Keratinocyte (primary cell): ENCODE measurements at regions not wholly inside any gene's neighbourhood (a gene's known extent, or its start where the extent isn't known, plus 50 kb on each side); places are given as distances from the start of the nearest gene placed in this dataset.

ENCODE experiments used
- CTCF ChIP-seq, 3 experiments: IDR thresholded peaks in 1 of 3; conservative IDR thresholded peaks in 1 of 3; optimal IDR thresholded peaks in 1 of 3; 2 replicates in 2 of 3; 3 replicates in 1 of 3; pipeline versions ENCODE3 to v1.5.1; 2011; ENCODE audit warnings: low read length in 3 of 3, mild to moderate bottlenecking in 3 of 3, moderate library complexity in 2 of 3, control low read depth in 1 of 3, inconsistent platforms in 1 of 3; ENCODE audit not compliant: insufficient read depth in 2 of 3; ENCODE audit errors: extremely low read depth in 1 of 3
- EZH2 ChIP-seq: IDR thresholded peaks from one replicate; pipeline ENCODE4 v1.6.1; 2012; ENCODE audit warnings: inconsistent platforms, mild to moderate bottlenecking, low read length, moderate library complexity

DNA sequence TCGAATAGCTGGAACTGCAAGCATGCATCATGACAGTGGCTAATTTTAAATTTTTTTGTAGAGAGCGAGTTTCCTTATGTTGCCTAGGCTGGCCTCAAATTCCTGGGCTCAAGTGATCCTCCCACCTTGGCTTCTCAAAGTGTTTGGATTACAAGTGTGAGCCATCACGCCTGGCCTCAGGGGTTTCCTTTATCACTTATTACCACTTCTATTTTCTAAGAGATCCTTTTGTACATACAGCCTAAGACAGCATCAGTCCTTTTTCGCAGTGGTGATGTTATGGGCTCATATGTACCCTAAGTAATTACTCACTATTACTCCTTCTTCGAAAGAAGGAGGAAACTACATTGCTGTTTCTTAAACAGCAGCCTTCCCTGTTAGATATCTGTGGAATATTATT, 54.1 kb upstream of the CDKN2AIP start:
- TF ChIP-seq CTCF (optimal IDR thresholded peaks at IDR 0.05 in 1 of 3, IDR thresholded peaks at IDR 0.05 in 1 of 3, conservative IDR thresholded peaks at IDR 0.05 in 1 of 3; ENCODE audit: extremely low read depth in 1 of 3, insufficient read depth in 2 of 3, low read length in 3 of 3) (no peak), EZH2 (no peak)
